ENCODE measurements at regions not wholly inside any gene's neighbourhood (a gene's known extent, or its start where the extent isn't known, plus 50 kb on each side); places are given as distances from the start of the nearest gene placed in this dataset.

GRCh38 chr2:145757503-145758246 is 1237.8 kb upstream of the ZEB2 start:
- ChIA-PET CTCF (no interaction called here), POLR2A (no interaction called here)
- intact Hi-C loops (cut with micrococcal nuclease) = loop anchor here (10.0 kb wide), 3 partner anchors 573 to 983 kb away; no protein-coding TSS in a partner anchor
- Mint-ChIP-seq H3K9me3 (no peaks in the 10 kb centered on the region), H3K36me3 (ENCODE audit: low read depth) (no peaks in the 10 kb centered on the region), H3K27me3 (no peaks in the 10 kb centered on the region), H3K4me3 (no peak overlapping the region), H3K27ac (no peak overlapping the region), H3K4me1 (peaks cover 12% of the 10 kb centered on the region)
- DNase-seq = no peak
- no peak for ATAC-seq (ENCODE audit: low read depth)
- TF ChIP-seq CTCF (IDR thresholded peaks at IDR 0.05) = no peak

GRCh38 chr2:145755019-145755837 is 1235.3 kb upstream of the ZEB2 start:
- peaks cover 37% of the 10 kb centered on the region for H3K4me1 Mint-ChIP-seq
- no peaks in the 10 kb centered on the region for H3K27me3 Mint-ChIP-seq
- no peak overlapping the region for H3K4me3 Mint-ChIP-seq
- POLR2A ChIA-PET = interaction anchor here (0.6 kb wide), 1 partner anchor 1398 kb away, joined by 4 read pairs; no protein-coding TSS in a partner anchor
- TF ChIP-seq CTCF (IDR thresholded peaks at IDR 0.05) = no peak
- no peaks in the 10 kb centered on the region for H3K36me3 Mint-ChIP-seq (ENCODE audit: low read depth)
- ATAC-seq (ENCODE audit: low read depth) (no peak), DNase-seq (no peak)
- no peaks in the 10 kb centered on the region for H3K9me3 Mint-ChIP-seq
- CTCF ChIA-PET = no interaction called here
- H3K27ac Mint-ChIP-seq = no peak overlapping the region
- intact Hi-C loops (cut with micrococcal nuclease) = loop anchor here (10.0 kb wide), 3 partner anchors 570 to 980 kb away; no protein-coding TSS in a partner anchor

- CTCF ChIA-PET = interaction anchor here (0.9 to 2.1 kb wide), 6 partner anchors 9 to 1591 kb away, joined by 3 to 12 read pairs (median 4); no protein-coding TSS in a partner anchor
- POLR2A ChIA-PET = no interaction called here
- H3K27me3 Mint-ChIP-seq = no peaks in the 10 kb centered on the region
- no peak overlapping the region for H3K27ac Mint-ChIP-seq
- no peak for TF ChIP-seq CTCF (IDR thresholded peaks at IDR 0.05)
- H3K9me3 Mint-ChIP-seq = no peaks in the 10 kb centered on the region
- no peaks in the 10 kb centered on the region for H3K36me3 Mint-ChIP-seq (ENCODE audit: low read depth)
- H3K4me3 Mint-ChIP-seq = no peak overlapping the region
- DNase-seq = no peak
- ATAC-seq (ENCODE audit: low read depth) = no peak
- intact Hi-C loops (cut with micrococcal nuclease) = loop anchor here (2.0 to 10.0 kb wide), 10 partner anchors 269 to 1817 kb away; no protein-coding TSS in a partner anchor
- peaks cover 49% of the 10 kb centered on the region for H3K4me1 Mint-ChIP-seq
Measured at GRCh38 chr2:145753966-145754365, 1234.0 kb upstream of the ZEB2 start.

GRCh38 chr2:145753041-145753608 is 1233.2 kb upstream of the ZEB2 start:
- no peaks in the 10 kb centered on the region for H3K36me3 Mint-ChIP-seq (ENCODE audit: low read depth)
- no peak for DNase-seq
- ChIA-PET CTCF (interaction anchor here (0.6 to 2.1 kb wide), 32 partner anchors 9 to 1991 kb away, joined by 3 to 12 read pairs (median 4); partner anchors contain the start of gene ZEB2), POLR2A (interaction anchor here (0.6 to 3.5 kb wide), 7 partner anchors 61 to 1322 kb away, joined by 3 to 35 read pairs (median 3); partner anchors contain the start of gene ZEB2)
- TF ChIP-seq CTCF (IDR thresholded peaks at IDR 0.05) = no peak
- intact Hi-C loops (cut with micrococcal nuclease) = loop anchor here (2.0 to 10.0 kb wide), 10 partner anchors 268 to 1816 kb away; no protein-coding TSS in a partner anchor
- H3K4me3 Mint-ChIP-seq = no peak overlapping the region
- peaks cover 55% of the 10 kb centered on the region for H3K4me1 Mint-ChIP-seq
- no peak for ATAC-seq (ENCODE audit: low read depth)
- no peaks in the 10 kb centered on the region for H3K9me3 Mint-ChIP-seq
- no peaks in the 10 kb centered on the region for H3K27me3 Mint-ChIP-seq
- H3K27ac Mint-ChIP-seq = peak overlapping the region; percentile 77
